IMR-90 (cell line): ENCODE measurements at regions not wholly inside any gene's neighbourhood (a gene's known extent, or its start where the extent isn't known, plus 50 kb on each side); places are given as distances from the start of the nearest gene placed in this dataset.

Source experiments
- BHLHE40 ChIP-seq: fragments of 150-350 bp; IDR thresholded peaks from 2 replicates; pipeline ENCODE4 v1.6.1; 2016; ENCODE audit warnings: mild to moderate bottlenecking, low read depth, low read length
- CEBPB ChIP-seq: IDR thresholded peaks from 2 replicates; pipeline ENCODE4 v1.6.1; 2012; ENCODE audit warnings: low read depth, low read length, improper control_type of control experiment
- CHD1 ChIP-seq: IDR thresholded peaks from 2 replicates; pipeline ENCODE4 v1.6.1; 2012; ENCODE audit warnings: low read depth, low read length, improper control_type of control experiment
- CTCF ChIP-seq: conservative IDR thresholded peaks from 2 replicates; pipeline ENCODE4 v1.5.1; 2012; ENCODE audit warnings: mild to moderate bottlenecking, low read depth, low read length, improper control_type of control experiment
- ELK1 ChIP-seq: fragments of 150-350 bp; IDR thresholded peaks from 2 replicates; pipeline ENCODE4 v1.6.1; 2016; ENCODE audit warnings: low read depth, mild to moderate bottlenecking, low read length, moderate library complexity, borderline replicate concordance
- FOS ChIP-seq: fragments of 150-350 bp; IDR thresholded peaks from 2 replicates; pipeline ENCODE4 v1.6.1; 2016; ENCODE audit warnings: low read depth, low read length
- MAFK ChIP-seq: IDR thresholded peaks from 2 replicates; pipeline ENCODE4 v1.6.1; 2012; ENCODE audit warnings: low read depth, low read length, improper control_type of control experiment
- MXI1 ChIP-seq: IDR thresholded peaks from 2 replicates; pipeline ENCODE4 v1.6.1; 2012; ENCODE audit warnings: low read depth, mild to moderate bottlenecking, low read length, moderate library complexity, borderline replicate concordance
- POLR2A ChIP-seq: IDR thresholded peaks from 2 replicates; pipeline ENCODE4 v1.6.1; 2012; ENCODE audit warnings: mild to moderate bottlenecking, low read depth, low read length
- RAD21 ChIP-seq: IDR thresholded peaks from 2 replicates; pipeline ENCODE4 v1.6.1; 2012; ENCODE audit warnings: low read length, improper control_type of control experiment
- RCOR1 ChIP-seq: IDR thresholded peaks from 2 replicates; pipeline ENCODE4 v1.6.1; 2012; ENCODE audit warnings: mild to moderate bottlenecking, low read length, improper control_type of control experiment; ENCODE audit not compliant: insufficient replicate concordance
- RFX5 ChIP-seq: IDR thresholded peaks from 2 replicates; pipeline ENCODE4 v1.8.0; 2012; ENCODE audit warnings: low read depth, mild to moderate bottlenecking, low read length, moderate library complexity
- SMC3 ChIP-seq: fragments of 150-350 bp; IDR thresholded peaks from 2 replicates; pipeline ENCODE4 v1.6.1; 2016; ENCODE audit warnings: low read depth, mild to moderate bottlenecking, antibody characterized with exemption, low read length, moderate library complexity
- USF2 ChIP-seq: fragments of 150-350 bp; IDR thresholded peaks from 2 replicates; pipeline ENCODE4 v1.6.1; 2017; ENCODE audit warnings: mild to moderate bottlenecking, antibody characterized with exemption, low read length, low read depth

GRCh38 chr10:123275136-123275564 lies 120.9 kb downstream of the BUB3 start:
- TF ChIP-seq CTCF (no peak), CEBPB (no peak), RCOR1 (no peak), FOS (no peak), ELK1 (no peak), POLR2A (no peak), MAFK (no peak), RAD21 (no peak), RFX5 (no peak), BHLHE40 (no peak), USF2 (no peak), SMC3 (no peak), MXI1 (no peak), CHD1 (no peak)
